ENCODE measurements at regions not wholly inside any gene's neighbourhood (a gene's known extent, or its start where the extent isn't known, plus 50 kb on each side); places are given as distances from the start of the nearest gene placed in this dataset.

- H3K27me3 ChIP-seq (ENCODE audit: control insufficient read depth, low read length) = no peaks in the 10 kb centered on the region
- no peaks in the 10 kb centered on the region for H4K20me1 ChIP-seq (ENCODE audit: control insufficient read depth, insufficient read depth, low read depth, low read length)
- no peaks in the 10 kb centered on the region for H3K4me1 ChIP-seq (ENCODE audit: control insufficient read depth, low read length)
- no peaks in the 10 kb centered on the region for H3K36me3 ChIP-seq (ENCODE audit: control insufficient read depth, low read length)
- H3K4me2 ChIP-seq (ENCODE audit: low read length) = no peak overlapping the region
- TF ChIP-seq EZH2phosphoT487 (IDR thresholded peaks at IDR 0.05; ENCODE audit: borderline replicate concordance, low read length) (no peak), CTCF (IDR thresholded peaks at IDR 0.05; ENCODE audit: low read depth, low read length, poor library complexity, severe bottlenecking) (no peak)
- H3K9me2 ChIP-seq (replicated peaks; ENCODE audit: control insufficient read depth, low read length) = no peaks in the 10 kb centered on the region
- no peak overlapping the region for H3K27ac ChIP-seq (ENCODE audit: low read depth, low read length)
- peaks cover 3% of the 10 kb centered on the region; the same call in 1 of the 2 replicates for H3K9me3 ChIP-seq (ENCODE audit: control insufficient read depth, insufficient read depth, low read length)
- H3F3A ChIP-seq (ENCODE audit: control insufficient read depth, insufficient read depth) = no peaks in the 10 kb centered on the region
- no peaks in the 10 kb centered on the region for H3K79me2 ChIP-seq (ENCODE audit: control insufficient read depth, low read length)
- no peak overlapping the region for H3K4me3 ChIP-seq (ENCODE audit: low read length)
Measured at GRCh38 chr18:38466426-38466825, 900.8 kb upstream of the CELF4 start.

- Histone ChIP-seq H3K27me3 (ENCODE audit: control insufficient read depth, low read length) (no peaks in the 10 kb centered on the region), H3K4me2 (ENCODE audit: low read length) (no peak overlapping the region), H3K36me3 (ENCODE audit: control insufficient read depth, low read length) (no peaks in the 10 kb centered on the region), H3K4me1 (ENCODE audit: control insufficient read depth, low read length) (no peaks in the 10 kb centered on the region), H3F3A (ENCODE audit: control insufficient read depth, insufficient read depth) (no peaks in the 10 kb centered on the region), H4K20me1 (ENCODE audit: control insufficient read depth, insufficient read depth, low read depth, low read length) (no peaks in the 10 kb centered on the region), H3K4me3 (ENCODE audit: low read length) (no peak overlapping the region), H3K9me2 (replicated peaks; ENCODE audit: control insufficient read depth, low read length) (no peaks in the 10 kb centered on the region), H3K9me3 (ENCODE audit: control insufficient read depth, insufficient read depth, low read length) (peaks cover 3% of the 10 kb centered on the region; the same call in 1 of the 2 replicates), H3K27ac (ENCODE audit: low read depth, low read length) (no peak overlapping the region), H3K79me2 (ENCODE audit: control insufficient read depth, low read length) (no peaks in the 10 kb centered on the region)
- no peak for TF ChIP-seq CTCF (IDR thresholded peaks at IDR 0.05; ENCODE audit: low read depth, low read length, poor library complexity, severe bottlenecking)
- TF ChIP-seq EZH2phosphoT487 (IDR thresholded peaks at IDR 0.05; ENCODE audit: borderline replicate concordance, low read length) = no peak
Measured at GRCh38 chr18:38464024-38464423, 898.4 kb upstream of the CELF4 start.

GRCh38 chr18:38460657-38461056 lies 895.1 kb upstream of the CELF4 start:
- no peaks in the 10 kb centered on the region for H3F3A ChIP-seq (ENCODE audit: control insufficient read depth, insufficient read depth)
- H3K27ac ChIP-seq (ENCODE audit: low read depth, low read length) = no peak overlapping the region
- H3K4me3 ChIP-seq (ENCODE audit: low read length) = no peak overlapping the region
- no peaks in the 10 kb centered on the region for H3K79me2 ChIP-seq (ENCODE audit: control insufficient read depth, low read length)
- H3K9me2 ChIP-seq (replicated peaks; ENCODE audit: control insufficient read depth, low read length) = no peaks in the 10 kb centered on the region
- no peaks in the 10 kb centered on the region for H3K27me3 ChIP-seq (ENCODE audit: control insufficient read depth, low read length)
- H3K9me3 ChIP-seq (ENCODE audit: control insufficient read depth, insufficient read depth, low read length) = peaks cover 3% of the 10 kb centered on the region; the same call in 1 of the 2 replicates
- no peaks in the 10 kb centered on the region for H4K20me1 ChIP-seq (ENCODE audit: control insufficient read depth, insufficient read depth, low read depth, low read length)
- no peaks in the 10 kb centered on the region for H3K4me1 ChIP-seq (ENCODE audit: control insufficient read depth, low read length)
- H3K36me3 ChIP-seq (ENCODE audit: control insufficient read depth, low read length) = no peaks in the 10 kb centered on the region
- TF ChIP-seq EZH2phosphoT487 (IDR thresholded peaks at IDR 0.05; ENCODE audit: borderline replicate concordance, low read length) (no peak), CTCF (IDR thresholded peaks at IDR 0.05; ENCODE audit: low read depth, low read length, poor library complexity, severe bottlenecking) (no peak)
- H3K4me2 ChIP-seq (ENCODE audit: low read length) = no peak overlapping the region

All from DOHH2 (cell line).